ENCODE measurements at regions not wholly inside any gene's neighbourhood (a gene's known extent, or its start where the extent isn't known, plus 50 kb on each side); places are given as distances from the start of the nearest gene placed in this dataset.

GRCh38 chr2:7454592-7454991, 537.4 kb downstream of the RNF144A start:
- TF ChIP-seq TCF12 (IDR thresholded peaks at IDR 0.05; ENCODE audit: low read depth) (no peak), FOXM1 (IDR thresholded peaks at IDR 0.05; ENCODE audit: borderline replicate concordance, low read depth) (no peak), NFIC (IDR thresholded peaks at IDR 0.05) (no peak), YY1 (IDR thresholded peaks at IDR 0.05; ENCODE audit: low read depth) (no peak), ZBTB7A (IDR thresholded peaks at IDR 0.05; ENCODE audit: low read depth) (no peak), MAX (IDR thresholded peaks at IDR 0.05) (no peak), EGR1 (IDR thresholded peaks at IDR 0.05) (no peak), EP300 (IDR thresholded peaks at IDR 0.05; ENCODE audit: borderline replicate concordance) (no peak), USF1 (IDR thresholded peaks at IDR 0.05) (no peak), TAF1 (IDR thresholded peaks at IDR 0.05; ENCODE audit: low read depth) (no peak), CEBPB (IDR thresholded peaks at IDR 0.05) (no peak), REST (IDR thresholded peaks at IDR 0.05; ENCODE audit: low read depth) (no peak), RAD21 (IDR thresholded peaks at IDR 0.05; ENCODE audit: low read depth) (no peak), CREB1 (IDR thresholded peaks at IDR 0.05; ENCODE audit: low read depth) (no peak), TEAD4 (IDR thresholded peaks at IDR 0.05) (no peak)

- no peak for TF ChIP-seq TEAD4 (IDR thresholded peaks at IDR 0.05)
- TF ChIP-seq NFIC (IDR thresholded peaks at IDR 0.05) = no peak
- no peak for TF ChIP-seq EP300 (IDR thresholded peaks at IDR 0.05; ENCODE audit: borderline replicate concordance)
- TF ChIP-seq USF1 (IDR thresholded peaks at IDR 0.05) = no peak
- no peak for TF ChIP-seq YY1 (IDR thresholded peaks at IDR 0.05; ENCODE audit: low read depth)
- TF ChIP-seq MAX (IDR thresholded peaks at IDR 0.05) = no peak
- TF ChIP-seq EGR1 (IDR thresholded peaks at IDR 0.05) = no peak
- TF ChIP-seq ZBTB7A (IDR thresholded peaks at IDR 0.05; ENCODE audit: low read depth) = no peak
- TF ChIP-seq TAF1 (IDR thresholded peaks at IDR 0.05; ENCODE audit: low read depth) = no peak
- no peak for TF ChIP-seq CREB1 (IDR thresholded peaks at IDR 0.05; ENCODE audit: low read depth)
- TF ChIP-seq CEBPB (IDR thresholded peaks at IDR 0.05) = no peak
- no peak for TF ChIP-seq REST (IDR thresholded peaks at IDR 0.05; ENCODE audit: low read depth)
- TF ChIP-seq RAD21 (IDR thresholded peaks at IDR 0.05; ENCODE audit: low read depth) = no peak
- no peak for TF ChIP-seq FOXM1 (IDR thresholded peaks at IDR 0.05; ENCODE audit: borderline replicate concordance, low read depth)
- TF ChIP-seq TCF12 (IDR thresholded peaks at IDR 0.05; ENCODE audit: low read depth) = no peak
These were observed 539.5 kb downstream of the RNF144A start for GRCh38 chr2:7456762-7457161.

GRCh38 chr2:7458066-7458465, 540.9 kb downstream of the RNF144A start:
- no peak for TF ChIP-seq REST (IDR thresholded peaks at IDR 0.05; ENCODE audit: low read depth)
- no peak for TF ChIP-seq USF1 (IDR thresholded peaks at IDR 0.05)
- TF ChIP-seq YY1 (IDR thresholded peaks at IDR 0.05; ENCODE audit: low read depth) = no peak
- no peak for TF ChIP-seq TCF12 (IDR thresholded peaks at IDR 0.05; ENCODE audit: low read depth)
- TF ChIP-seq CEBPB (IDR thresholded peaks at IDR 0.05) = no peak
- no peak for TF ChIP-seq MAX (IDR thresholded peaks at IDR 0.05)
- TF ChIP-seq TEAD4 (IDR thresholded peaks at IDR 0.05) = no peak
- TF ChIP-seq RAD21 (IDR thresholded peaks at IDR 0.05; ENCODE audit: low read depth) = no peak
- TF ChIP-seq CREB1 (IDR thresholded peaks at IDR 0.05; ENCODE audit: low read depth) = no peak
- TF ChIP-seq EGR1 (IDR thresholded peaks at IDR 0.05) = no peak
- TF ChIP-seq FOXM1 (IDR thresholded peaks at IDR 0.05; ENCODE audit: borderline replicate concordance, low read depth) = no peak
- TF ChIP-seq EP300 (IDR thresholded peaks at IDR 0.05; ENCODE audit: borderline replicate concordance) = no peak
- TF ChIP-seq ZBTB7A (IDR thresholded peaks at IDR 0.05; ENCODE audit: low read depth) = no peak
- TF ChIP-seq NFIC (IDR thresholded peaks at IDR 0.05) = no peak
- no peak for TF ChIP-seq TAF1 (IDR thresholded peaks at IDR 0.05; ENCODE audit: low read depth)
